H9 (cell line): ENCODE measurements at regions not wholly inside any gene's neighbourhood (a gene's known extent, or its start where the extent isn't known, plus 50 kb on each side); places are given as distances from the start of the nearest gene placed in this dataset.

Experiments used
- DNase-seq: peaks from one replicate; pipeline ENCODE4 v3.0.0-alpha.2; 2017
- H2AFZ ChIP-seq: one replicate; pipeline ENCODE4 v1.6.1; 2013; ENCODE audit warnings: mild to moderate bottlenecking, low read length, control low read depth, moderate library complexity
- H2AK5ac ChIP-seq: 2 replicates; pipeline ENCODE4 v1.6.1; 2013; ENCODE audit warnings: low read length, control low read depth, mixed read lengths; ENCODE audit not compliant: insufficient read length
- H2BK120ac ChIP-seq: one replicate; pipeline ENCODE4 v1.6.1; 2013; ENCODE audit warnings: low read depth, mild to moderate bottlenecking, low read length, control low read depth, inconsistent platforms; ENCODE audit not compliant: poor library complexity, severe bottlenecking
- H2BK12ac ChIP-seq: 2 replicates; pipeline ENCODE4 v1.6.1; 2013; ENCODE audit warnings: low read length, control low read depth, mixed read lengths, low read depth; ENCODE audit not compliant: insufficient read length
- H2BK15ac ChIP-seq: 2 replicates; pipeline ENCODE4 v1.6.1; 2013; ENCODE audit warnings: low read depth, low read length, control low read depth
- H2BK20ac ChIP-seq: one replicate; pipeline ENCODE4 v1.6.1; 2013; ENCODE audit warnings: low read depth, mild to moderate bottlenecking, low read length, control low read depth, inconsistent platforms; ENCODE audit not compliant: poor library complexity, severe bottlenecking
- H2BK5ac ChIP-seq: 2 replicates; pipeline ENCODE4 v1.6.1; 2013; ENCODE audit warnings: low read length, control low read depth, mixed read lengths; ENCODE audit not compliant: insufficient read length
- H3K14ac ChIP-seq: 2 replicates; pipeline ENCODE4 v1.6.1; 2013; ENCODE audit warnings: low read length, control low read depth; ENCODE audit not compliant: insufficient read depth
- H3K18ac ChIP-seq: 2 replicates; pipeline ENCODE4 v1.6.1; 2013; ENCODE audit warnings: low read depth, mild to moderate bottlenecking, mixed read lengths, low read length, control low read depth; ENCODE audit not compliant: insufficient read length
- H3K23ac ChIP-seq: 2 replicates; pipeline ENCODE4 v1.6.1; 2013; ENCODE audit warnings: low read length, control low read depth, mixed read lengths, low read depth; ENCODE audit not compliant: insufficient read length
- H3K23me2 ChIP-seq: 2 replicates; pipeline ENCODE4 v1.6.1; 2013; ENCODE audit warnings: low read depth, mild to moderate bottlenecking, mixed read lengths, low read length, control low read depth; ENCODE audit not compliant: insufficient read length, poor library complexity, severe bottlenecking
- H3K27ac ChIP-seq: 2 replicates; pipeline ENCODE4 v1.5.1; 2013; ENCODE audit warnings: low read length, control low read depth, mixed read lengths, low read depth; ENCODE audit not compliant: insufficient read length
- H3K27me3 ChIP-seq: 2 replicates; pipeline ENCODE4 v1.6.1; 2013; ENCODE audit warnings: low read length, control low read depth, inconsistent platforms; ENCODE audit not compliant: insufficient read depth
- H3K4ac ChIP-seq: 2 replicates; pipeline ENCODE4 v1.6.1; 2013; ENCODE audit warnings: low read depth, mild to moderate bottlenecking, control low read depth, inconsistent platforms, low read length, moderate library complexity
- H3K4me1 ChIP-seq: 2 replicates; pipeline ENCODE4 v1.6.1; 2013; ENCODE audit warnings: low read length, control low read depth, inconsistent platforms; ENCODE audit not compliant: insufficient read depth
- H3K4me2 ChIP-seq: 2 replicates; pipeline ENCODE4 v1.6.1; 2013; ENCODE audit warnings: low read length, control low read depth, mixed read lengths; ENCODE audit not compliant: insufficient read length, insufficient read depth
- H3K56ac ChIP-seq: 2 replicates; pipeline ENCODE4 v1.6.1; 2013; ENCODE audit warnings: low read depth, mild to moderate bottlenecking, mixed read lengths, low read length, control low read depth; ENCODE audit not compliant: insufficient read length
- H3K79me1 ChIP-seq: 2 replicates; pipeline ENCODE4 v1.6.1; 2013; ENCODE audit warnings: low read depth, mild to moderate bottlenecking, moderate library complexity, low read length, control low read depth, inconsistent platforms; ENCODE audit not compliant: insufficient read depth, poor library complexity, severe bottlenecking
- H3K79me2 ChIP-seq: 2 replicates; pipeline ENCODE4 v1.6.1; 2013; ENCODE audit warnings: low read length, control low read depth, inconsistent platforms; ENCODE audit not compliant: insufficient read depth
- H3K9ac ChIP-seq: 2 replicates; pipeline ENCODE4 v1.6.1; 2013; ENCODE audit warnings: low read length, control low read depth, mixed read lengths; ENCODE audit not compliant: insufficient read length; ENCODE audit errors: extremely low read depth
- H3K9me3 ChIP-seq: one replicate; pipeline ENCODE4 v1.6.1; 2013; ENCODE audit warnings: low read depth, low read length, inconsistent platforms; ENCODE audit not compliant: control insufficient read depth
- H3T11ph ChIP-seq: one replicate; pipeline ENCODE4 v1.6.1; 2013; ENCODE audit warnings: mild to moderate bottlenecking, low read length, control low read depth, inconsistent platforms
- H4K20me1 ChIP-seq: one replicate; pipeline ENCODE4 v1.6.1; 2013; ENCODE audit not compliant: control insufficient read depth, insufficient read length, insufficient read depth
- H4K5ac ChIP-seq: 2 replicates; pipeline ENCODE4 v1.6.1; 2013; ENCODE audit warnings: low read depth, mild to moderate bottlenecking, mixed read lengths, low read length, control low read depth; ENCODE audit not compliant: insufficient read length
- H4K8ac ChIP-seq: replicated peaks from 2 replicates; pipeline ENCODE4 v1.6.1; 2013; ENCODE audit warnings: low read length, control low read depth, mixed read lengths, low read depth; ENCODE audit not compliant: insufficient read length
- H4K91ac ChIP-seq: 2 replicates; pipeline ENCODE4 v1.6.1; 2013; ENCODE audit warnings: low read depth, mild to moderate bottlenecking, moderate library complexity, mixed read lengths, low read length, control low read depth; ENCODE audit not compliant: insufficient read length
- H3K27ac Mint-ChIP-seq, 3 experiments: 2 replicates in 2 of 3; 3 replicates in 1 of 3; pipeline ENCODE4 v1.8.0; 2020 to 2021; ENCODE audit warnings: mixed read lengths in 3 of 3, mild to moderate bottlenecking in 1 of 3, moderate library complexity in 1 of 3
- H3K27me3 Mint-ChIP-seq: 2 replicates; pipeline ENCODE4 v1.8.0; 2021; ENCODE audit warnings: low read depth, mild to moderate bottlenecking, moderate library complexity, mixed read lengths
- H3K36me3 Mint-ChIP-seq, 3 experiments: 2 replicates in 2 of 3; 3 replicates in 1 of 3; pipeline ENCODE4 v1.8.0; 2020 to 2021; ENCODE audit warnings: low read depth in 3 of 3, mixed read lengths in 3 of 3; ENCODE audit not compliant: insufficient read depth in 1 of 3
- H3K4me1 Mint-ChIP-seq, 2 experiments: 2 replicates each; pipeline ENCODE4 v1.8.0; 2020; ENCODE audit warnings: mixed read lengths in 2 of 2
- H3K4me3 Mint-ChIP-seq, 2 experiments: 2 replicates in 1 of 2; 3 replicates in 1 of 2; pipeline ENCODE4 v1.8.0; 2020 to 2021; ENCODE audit warnings: mild to moderate bottlenecking in 2 of 2, mixed read lengths in 2 of 2, moderate library complexity in 1 of 2
- H3K9me3 Mint-ChIP-seq, 2 experiments: 2 replicates in 1 of 2; 3 replicates in 1 of 2; pipeline ENCODE4 v1.8.0; 2020; ENCODE audit warnings: mild to moderate bottlenecking in 2 of 2, mixed read lengths in 2 of 2, moderate library complexity in 1 of 2
- CTCF ChIP-seq: fragments of 200-600 bp; sonication (generic); conservative IDR thresholded peaks from 3 replicates; pipeline ENCODE4 v1.8.0; 2021; ENCODE audit warnings: antibody characterized with exemption, mild to moderate bottlenecking
- WGBS: extraction: QIAGEN DNeasy Blood & Tissue Kit; methylation state at CpG from one replicate; pipeline ENCODE4 v1.1.7; 2013; ENCODE audit warnings: missing lambda C conversion rate, low lambda C conversion rate, mixed read lengths; ENCODE audit not compliant: insufficient read length; ENCODE audit errors: extremely low coverage; 5-methylcytosine and 5-hydroxymethylcytosine counted together

- no peak for TF ChIP-seq CTCF
- no peak overlapping the region for H3K14ac ChIP-seq
- no peak overlapping the region for H3K18ac ChIP-seq
- no peak overlapping the region for H2AFZ ChIP-seq
- no peaks in the 10 kb centered on the region for H3K79me2 ChIP-seq
- no peak overlapping the region for H3K27ac ChIP-seq
- no peak overlapping the region for H3K4ac ChIP-seq
- no CpG with 5 or more reads among the region's 10 CpGs for WGBS
- Mint-ChIP-seq H3K27ac (no peak overlapping the region), H3K27me3 (no peaks in the 10 kb centered on the region; the same call in 1 of the 2 replicates), H3K36me3 (no peaks in the 10 kb centered on the region; a peak in 1 of 7 replicates), H3K9me3 (no peaks in the 10 kb centered on the region), H3K4me1 (no peaks in the 10 kb centered on the region), H3K4me3 (no peak overlapping the region)
- H3K4me2 ChIP-seq, result no peak overlapping the region
- no peak overlapping the region for H4K5ac ChIP-seq
- H4K91ac ChIP-seq, result no peak overlapping the region
- no peak overlapping the region for H3K9ac ChIP-seq
- no peaks in the 10 kb centered on the region for H4K20me1 ChIP-seq
- no peaks in the 10 kb centered on the region for H3K23me2 ChIP-seq
- H2BK5ac ChIP-seq, result no peak overlapping the region
- no peak overlapping the region for H2BK120ac ChIP-seq
- no peak overlapping the region for H4K8ac ChIP-seq
- H2BK12ac ChIP-seq, result no peak overlapping the region
- no peak overlapping the region for H2AK5ac ChIP-seq
- H3T11ph ChIP-seq, result no peak overlapping the region
- no peak for DNase-seq
- H3K27me3 ChIP-seq, result no peaks in the 10 kb centered on the region
- no peaks in the 10 kb centered on the region for H3K4me1 ChIP-seq
- H3K56ac ChIP-seq, result no peak overlapping the region
- H2BK15ac ChIP-seq, result no peak overlapping the region
- H3K23ac ChIP-seq, result no peak overlapping the region
- H3K9me3 ChIP-seq, result no peaks in the 10 kb centered on the region
- no peak overlapping the region for H2BK20ac ChIP-seq
- H3K79me1 ChIP-seq, result no peaks in the 10 kb centered on the region
Observed at GRCh38 chr3:55369141-55369847, 117.8 kb downstream of the WNT5A start.
